Suprapubic skin (tissue), 3 donors: ENCODE measurements at regions not wholly inside any gene's neighbourhood (a gene's known extent, or its start where the extent isn't known, plus 50 kb on each side); places are given as distances from the start of the nearest gene placed in this dataset.

Experiments used
- EP300 ChIP-seq: sonication (generic); formaldehyde crosslinking; IDR thresholded peaks from one replicate; pipeline ENCODE4 v1.6.1; 2017; ENCODE audit warnings: antibody characterized with exemption
- TF ChIP-seq, protein P1 (sequence below), 2 donors: fragments of 200-600 bp in 1 of 2; fragments of 450-650 bp in 1 of 2; sonication (generic) in 1 of 2; IDR thresholded peaks; one replicate each; pipeline ENCODE4 v1.5.1; 2016 to 2019; ENCODE audit warnings: antibody characterized with exemption in 2 of 2, mild to moderate bottlenecking in 1 of 2, moderate library complexity in 1 of 2

- TF ChIP-seq, protein P1, sequence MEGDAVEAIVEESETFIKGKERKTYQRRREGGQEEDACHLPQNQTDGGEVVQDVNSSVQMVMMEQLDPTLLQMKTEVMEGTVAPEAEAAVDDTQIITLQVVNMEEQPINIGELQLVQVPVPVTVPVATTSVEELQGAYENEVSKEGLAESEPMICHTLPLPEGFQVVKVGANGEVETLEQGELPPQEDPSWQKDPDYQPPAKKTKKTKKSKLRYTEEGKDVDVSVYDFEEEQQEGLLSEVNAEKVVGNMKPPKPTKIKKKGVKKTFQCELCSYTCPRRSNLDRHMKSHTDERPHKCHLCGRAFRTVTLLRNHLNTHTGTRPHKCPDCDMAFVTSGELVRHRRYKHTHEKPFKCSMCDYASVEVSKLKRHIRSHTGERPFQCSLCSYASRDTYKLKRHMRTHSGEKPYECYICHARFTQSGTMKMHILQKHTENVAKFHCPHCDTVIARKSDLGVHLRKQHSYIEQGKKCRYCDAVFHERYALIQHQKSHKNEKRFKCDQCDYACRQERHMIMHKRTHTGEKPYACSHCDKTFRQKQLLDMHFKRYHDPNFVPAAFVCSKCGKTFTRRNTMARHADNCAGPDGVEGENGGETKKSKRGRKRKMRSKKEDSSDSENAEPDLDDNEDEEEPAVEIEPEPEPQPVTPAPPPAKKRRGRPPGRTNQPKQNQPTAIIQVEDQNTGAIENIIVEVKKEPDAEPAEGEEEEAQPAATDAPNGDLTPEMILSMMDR (IDR thresholded peaks at IDR 0.05), result no peak
- TF ChIP-seq EP300, result no peak
Measured at GRCh38 chr6:74152096-74152675, 456.2 kb downstream of the CD109 start.
